ENCODE measurements at regions not wholly inside any gene's neighbourhood (a gene's known extent, or its start where the extent isn't known, plus 50 kb on each side); places are given as distances from the start of the nearest gene placed in this dataset.

DNA sequence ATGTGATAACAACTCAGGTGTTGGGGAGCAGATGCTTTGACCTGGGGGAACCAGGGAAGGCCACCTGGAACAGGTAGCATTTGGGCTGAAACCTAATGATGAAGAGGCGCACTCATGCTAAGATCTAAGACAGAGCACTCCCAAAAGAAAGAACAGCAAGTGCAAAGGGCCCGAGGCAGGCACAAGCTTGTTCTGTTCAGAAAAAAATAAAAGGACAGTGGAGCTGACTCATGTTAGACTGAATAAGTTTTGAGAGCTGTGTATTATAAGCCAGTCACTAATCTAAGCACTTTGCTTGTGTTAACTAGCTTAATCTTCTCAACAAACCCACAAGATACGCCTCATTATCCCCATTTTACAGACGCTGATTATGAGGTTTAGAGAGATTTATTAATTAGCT lies 90.1 kb downstream of the MATN1 start:
- TF ChIP-seq TAF1 (conservative IDR thresholded peaks at IDR 0.05): no peak
- TF ChIP-seq GABPA (IDR thresholded peaks at IDR 0.05 in 1 of 2, conservative IDR thresholded peaks at IDR 0.05 in 1 of 2): no peak
- TF ChIP-seq, protein P1, sequence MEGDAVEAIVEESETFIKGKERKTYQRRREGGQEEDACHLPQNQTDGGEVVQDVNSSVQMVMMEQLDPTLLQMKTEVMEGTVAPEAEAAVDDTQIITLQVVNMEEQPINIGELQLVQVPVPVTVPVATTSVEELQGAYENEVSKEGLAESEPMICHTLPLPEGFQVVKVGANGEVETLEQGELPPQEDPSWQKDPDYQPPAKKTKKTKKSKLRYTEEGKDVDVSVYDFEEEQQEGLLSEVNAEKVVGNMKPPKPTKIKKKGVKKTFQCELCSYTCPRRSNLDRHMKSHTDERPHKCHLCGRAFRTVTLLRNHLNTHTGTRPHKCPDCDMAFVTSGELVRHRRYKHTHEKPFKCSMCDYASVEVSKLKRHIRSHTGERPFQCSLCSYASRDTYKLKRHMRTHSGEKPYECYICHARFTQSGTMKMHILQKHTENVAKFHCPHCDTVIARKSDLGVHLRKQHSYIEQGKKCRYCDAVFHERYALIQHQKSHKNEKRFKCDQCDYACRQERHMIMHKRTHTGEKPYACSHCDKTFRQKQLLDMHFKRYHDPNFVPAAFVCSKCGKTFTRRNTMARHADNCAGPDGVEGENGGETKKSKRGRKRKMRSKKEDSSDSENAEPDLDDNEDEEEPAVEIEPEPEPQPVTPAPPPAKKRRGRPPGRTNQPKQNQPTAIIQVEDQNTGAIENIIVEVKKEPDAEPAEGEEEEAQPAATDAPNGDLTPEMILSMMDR (IDR thresholded peaks at IDR 0.05; ENCODE audit: low read depth, low read length, missing input control): no peak
- TF ChIP-seq, protein P2, sequence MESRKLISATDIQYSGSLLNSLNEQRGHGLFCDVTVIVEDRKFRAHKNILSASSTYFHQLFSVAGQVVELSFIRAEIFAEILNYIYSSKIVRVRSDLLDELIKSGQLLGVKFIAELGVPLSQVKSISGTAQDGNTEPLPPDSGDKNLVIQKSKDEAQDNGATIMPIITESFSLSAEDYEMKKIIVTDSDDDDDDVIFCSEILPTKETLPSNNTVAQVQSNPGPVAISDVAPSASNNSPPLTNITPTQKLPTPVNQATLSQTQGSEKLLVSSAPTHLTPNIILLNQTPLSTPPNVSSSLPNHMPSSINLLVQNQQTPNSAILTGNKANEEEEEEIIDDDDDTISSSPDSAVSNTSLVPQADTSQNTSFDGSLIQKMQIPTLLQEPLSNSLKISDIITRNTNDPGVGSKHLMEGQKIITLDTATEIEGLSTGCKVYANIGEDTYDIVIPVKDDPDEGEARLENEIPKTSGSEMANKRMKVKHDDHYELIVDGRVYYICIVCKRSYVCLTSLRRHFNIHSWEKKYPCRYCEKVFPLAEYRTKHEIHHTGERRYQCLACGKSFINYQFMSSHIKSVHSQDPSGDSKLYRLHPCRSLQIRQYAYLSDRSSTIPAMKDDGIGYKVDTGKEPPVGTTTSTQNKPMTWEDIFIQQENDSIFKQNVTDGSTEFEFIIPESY (IDR thresholded peaks at IDR 0.05): no peak
- TF ChIP-seq, protein P3, sequence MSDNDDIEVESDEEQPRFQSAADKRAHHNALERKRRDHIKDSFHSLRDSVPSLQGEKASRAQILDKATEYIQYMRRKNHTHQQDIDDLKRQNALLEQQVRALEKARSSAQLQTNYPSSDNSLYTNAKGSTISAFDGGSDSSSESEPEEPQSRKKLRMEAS (IDR thresholded peaks at IDR 0.05): no peak
- TF ChIP-seq YY1 (IDR thresholded peaks at IDR 0.05): no peak
- no peak for TF ChIP-seq RAD21 (IDR thresholded peaks at IDR 0.05)
- TF ChIP-seq, protein P4, sequence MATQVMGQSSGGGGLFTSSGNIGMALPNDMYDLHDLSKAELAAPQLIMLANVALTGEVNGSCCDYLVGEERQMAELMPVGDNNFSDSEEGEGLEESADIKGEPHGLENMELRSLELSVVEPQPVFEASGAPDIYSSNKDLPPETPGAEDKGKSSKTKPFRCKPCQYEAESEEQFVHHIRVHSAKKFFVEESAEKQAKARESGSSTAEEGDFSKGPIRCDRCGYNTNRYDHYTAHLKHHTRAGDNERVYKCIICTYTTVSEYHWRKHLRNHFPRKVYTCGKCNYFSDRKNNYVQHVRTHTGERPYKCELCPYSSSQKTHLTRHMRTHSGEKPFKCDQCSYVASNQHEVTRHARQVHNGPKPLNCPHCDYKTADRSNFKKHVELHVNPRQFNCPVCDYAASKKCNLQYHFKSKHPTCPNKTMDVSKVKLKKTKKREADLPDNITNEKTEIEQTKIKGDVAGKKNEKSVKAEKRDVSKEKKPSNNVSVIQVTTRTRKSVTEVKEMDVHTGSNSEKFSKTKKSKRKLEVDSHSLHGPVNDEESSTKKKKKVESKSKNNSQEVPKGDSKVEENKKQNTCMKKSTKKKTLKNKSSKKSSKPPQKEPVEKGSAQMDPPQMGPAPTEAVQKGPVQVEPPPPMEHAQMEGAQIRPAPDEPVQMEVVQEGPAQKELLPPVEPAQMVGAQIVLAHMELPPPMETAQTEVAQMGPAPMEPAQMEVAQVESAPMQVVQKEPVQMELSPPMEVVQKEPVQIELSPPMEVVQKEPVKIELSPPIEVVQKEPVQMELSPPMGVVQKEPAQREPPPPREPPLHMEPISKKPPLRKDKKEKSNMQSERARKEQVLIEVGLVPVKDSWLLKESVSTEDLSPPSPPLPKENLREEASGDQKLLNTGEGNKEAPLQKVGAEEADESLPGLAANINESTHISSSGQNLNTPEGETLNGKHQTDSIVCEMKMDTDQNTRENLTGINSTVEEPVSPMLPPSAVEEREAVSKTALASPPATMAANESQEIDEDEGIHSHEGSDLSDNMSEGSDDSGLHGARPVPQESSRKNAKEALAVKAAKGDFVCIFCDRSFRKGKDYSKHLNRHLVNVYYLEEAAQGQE (IDR thresholded peaks at IDR 0.05): no peak
- TF ChIP-seq HNF4G (IDR thresholded peaks at IDR 0.05): no peak
- TF ChIP-seq FOXA1 (IDR thresholded peaks at IDR 0.05): no peak
